ENCODE measurements at regions not wholly inside any gene's neighbourhood (a gene's known extent, or its start where the extent isn't known, plus 50 kb on each side); places are given as distances from the start of the nearest gene placed in this dataset.
A peak's percentile ranks its signal among the peaks of the same experiment; 100 is the strongest.

- Histone ChIP-seq H3K4me2 (no peak overlapping the region), H3K36me3 (replicated peaks in 1 of 2; ENCODE audit: control insufficient read depth in 1 of 2, insufficient read depth in 2 of 2, low read length in 1 of 2) (no peaks in the 10 kb centered on the region), H3K27me3 (ENCODE audit: insufficient read depth) (no peaks in the 10 kb centered on the region), H3K4me1 (ENCODE audit: control insufficient read depth in 1 of 2, insufficient read depth in 2 of 2, low read depth in 1 of 2, low read length in 1 of 2) (no peaks in the 10 kb centered on the region; a peak in 1 of 4 replicates), H3K9me3 (no peaks in the 10 kb centered on the region), H3K9me2 (no peaks in the 10 kb centered on the region), H4K20me1 (ENCODE audit: insufficient read depth) (no peaks in the 10 kb centered on the region), H3K27ac (ENCODE audit: low read depth in 2 of 2, low read length in 1 of 2) (no peak overlapping the region), H3K4me3 (ENCODE audit: low read depth in 2 of 2, low read length in 1 of 2) (no peak overlapping the region), H2AFZ (ENCODE audit: low read depth) (no peak overlapping the region), H3K9ac (no peak overlapping the region), H3F3A (replicated peaks; ENCODE audit: insufficient read depth) (no peaks in the 10 kb centered on the region), H3K79me2 (ENCODE audit: insufficient read depth) (no peaks in the 10 kb centered on the region)
- ChIA-PET POLR2A (no interaction called here), CTCF (interaction anchor here (0.9 to 1.0 kb wide), 2 partner anchors 10 to 67 kb away, joined by 3 read pairs; no protein-coding TSS in a partner anchor)
- TF ChIP-seq CHD2 (IDR thresholded peaks at IDR 0.05; ENCODE audit: low read length, partially characterized antibody) (no peak), RAD21 (IDR thresholded peaks at IDR 0.05; ENCODE audit: low read length) (no peak), MXI1 (IDR thresholded peaks at IDR 0.05; ENCODE audit: low read depth, low read length) (no peak)
- WGBS (ENCODE audit: low lambda C conversion rate): 57% methylated on average over 1 of the region's 1 CpG
- DNase-seq: no peak
Observed at GRCh38 chr1:58403894-58404293, 142.6 kb downstream of the OMA1 start.

GRCh38 chr1:58402444-58402843 lies 144.1 kb downstream of the OMA1 start:
- Histone ChIP-seq H3F3A (replicated peaks; ENCODE audit: insufficient read depth) (peaks cover 2% of the 10 kb centered on the region), H3K27me3 (ENCODE audit: insufficient read depth) (no peaks in the 10 kb centered on the region), H3K27ac (ENCODE audit: low read depth in 2 of 2, low read length in 1 of 2) (no peak overlapping the region), H3K4me2 (peak overlapping the region; percentile 8; the same call in 1 of the 2 replicates), H3K4me1 (ENCODE audit: control insufficient read depth in 1 of 2, insufficient read depth in 2 of 2, low read depth in 1 of 2, low read length in 1 of 2) (peaks cover 0 to 4% of the 10 kb centered on the region in 2 experiments; a peak in 2 of 4 replicates), H3K36me3 (replicated peaks in 1 of 2; ENCODE audit: control insufficient read depth in 1 of 2, insufficient read depth in 2 of 2, low read length in 1 of 2) (no peaks in the 10 kb centered on the region), H3K9me2 (no peaks in the 10 kb centered on the region), H4K20me1 (ENCODE audit: insufficient read depth) (no peaks in the 10 kb centered on the region), H3K9me3 (no peaks in the 10 kb centered on the region), H3K4me3 (ENCODE audit: low read depth in 2 of 2, low read length in 1 of 2) (no peak overlapping the region), H3K9ac (no peak overlapping the region), H2AFZ (ENCODE audit: low read depth) (peak overlapping the region; percentile 26; the same call in 1 of the 2 replicates), H3K79me2 (ENCODE audit: insufficient read depth) (no peaks in the 10 kb centered on the region)
- WGBS (ENCODE audit: low lambda C conversion rate): 66% methylated on average over 6 of the region's 6 CpGs
- CTCF ChIA-PET: interaction anchor here (0.7 kb wide), 1 partner anchor 1357 kb away, joined by 3 read pairs; no protein-coding TSS in a partner anchor
- TF ChIP-seq FOSL2 (IDR thresholded peaks at IDR 0.05; ENCODE audit: borderline replicate concordance, low read depth) (no peak), TCF12 (IDR thresholded peaks at IDR 0.05) (peak; percentile 56)
- POLR2A ChIA-PET: no interaction called here
- no peak for DNase-seq

DNA sequence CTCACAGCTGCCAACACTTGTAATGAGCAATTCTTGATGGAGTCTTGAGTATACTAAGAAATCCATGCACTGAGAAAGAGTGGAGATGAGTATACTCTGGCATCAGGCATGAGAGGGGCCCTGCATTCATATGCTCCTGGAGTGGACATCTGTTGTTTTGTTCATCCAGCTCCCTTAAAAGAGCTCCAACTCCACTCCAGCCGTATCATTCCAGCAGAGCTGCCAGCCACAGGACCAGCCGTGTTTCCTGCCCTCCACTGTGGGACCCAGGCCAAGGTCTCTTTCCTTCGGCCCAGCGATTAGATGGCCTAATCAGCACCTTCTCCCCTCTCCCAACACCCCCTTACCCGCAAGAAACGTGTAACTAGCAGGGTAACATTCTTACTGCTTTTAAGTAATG lies 144.5 kb downstream of the OMA1 start:
- no peak for DNase-seq
- Histone ChIP-seq H3K79me2 (ENCODE audit: insufficient read depth) (no peaks in the 10 kb centered on the region), H3K4me1 (ENCODE audit: control insufficient read depth in 1 of 2, insufficient read depth in 2 of 2, low read depth in 1 of 2, low read length in 1 of 2) (peaks cover 0 to 9% of the 10 kb centered on the region in 2 experiments; a peak in 3 of 4 replicates), H3K27ac (ENCODE audit: low read depth in 2 of 2, low read length in 1 of 2) (no peak overlapping the region), H3K4me2 (peak overlapping the region; percentile 8; the same call in 1 of the 2 replicates), H3K9me2 (no peaks in the 10 kb centered on the region), H2AFZ (ENCODE audit: low read depth) (no peak overlapping the region), H4K20me1 (ENCODE audit: insufficient read depth) (no peaks in the 10 kb centered on the region), H3K27me3 (ENCODE audit: insufficient read depth) (no peaks in the 10 kb centered on the region), H3F3A (replicated peaks; ENCODE audit: insufficient read depth) (peaks cover 3% of the 10 kb centered on the region), H3K9me3 (no peaks in the 10 kb centered on the region), H3K36me3 (replicated peaks in 1 of 2; ENCODE audit: control insufficient read depth in 1 of 2, insufficient read depth in 2 of 2, low read length in 1 of 2) (no peaks in the 10 kb centered on the region), H3K9ac (no peak overlapping the region), H3K4me3 (ENCODE audit: low read depth in 2 of 2, low read length in 1 of 2) (no peak overlapping the region)
- WGBS (ENCODE audit: low lambda C conversion rate): 64% methylated on average over 6 of the region's 6 CpGs
- CTCF ChIA-PET: no interaction called here
- TF ChIP-seq, protein P1, sequence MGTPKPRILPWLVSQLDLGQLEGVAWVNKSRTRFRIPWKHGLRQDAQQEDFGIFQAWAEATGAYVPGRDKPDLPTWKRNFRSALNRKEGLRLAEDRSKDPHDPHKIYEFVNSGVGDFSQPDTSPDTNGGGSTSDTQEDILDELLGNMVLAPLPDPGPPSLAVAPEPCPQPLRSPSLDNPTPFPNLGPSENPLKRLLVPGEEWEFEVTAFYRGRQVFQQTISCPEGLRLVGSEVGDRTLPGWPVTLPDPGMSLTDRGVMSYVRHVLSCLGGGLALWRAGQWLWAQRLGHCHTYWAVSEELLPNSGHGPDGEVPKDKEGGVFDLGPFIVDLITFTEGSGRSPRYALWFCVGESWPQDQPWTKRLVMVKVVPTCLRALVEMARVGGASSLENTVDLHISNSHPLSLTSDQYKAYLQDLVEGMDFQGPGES (IDR thresholded peaks at IDR 0.05; ENCODE audit: low read depth, low read length): no peak
- no peak for TF ChIP-seq TEAD4 (IDR thresholded peaks at IDR 0.05; ENCODE audit: borderline replicate concordance, insufficient read depth)
- TF ChIP-seq FOSL2 (IDR thresholded peaks at IDR 0.05; ENCODE audit: borderline replicate concordance, low read depth): no peak
- no peak for TF ChIP-seq SIN3A (IDR thresholded peaks at IDR 0.05; ENCODE audit: borderline replicate concordance, low read depth, low read length)
- no peak for TF ChIP-seq RXRA (IDR thresholded peaks at IDR 0.05; ENCODE audit: borderline replicate concordance, low read depth)
- no peak for TF ChIP-seq TAF1 (IDR thresholded peaks at IDR 0.05; ENCODE audit: borderline replicate concordance, low read depth, low read length)
- TF ChIP-seq JUND (IDR thresholded peaks at IDR 0.05): no peak
- no peak for TF ChIP-seq RAD21 (IDR thresholded peaks at IDR 0.05; ENCODE audit: low read length)
- no peak for TF ChIP-seq RFX5 (IDR thresholded peaks at IDR 0.05; ENCODE audit: low read length)
- POLR2A ChIA-PET: no interaction called here

All from SK-N-SH (cell line).